Natural killer cell (primary cell): ENCODE measurements at regions not wholly inside any gene's neighbourhood (a gene's known extent, or its start where the extent isn't known, plus 50 kb on each side); places are given as distances from the start of the nearest gene placed in this dataset.

Source experiments
- ATAC-seq, 3 donors: fragments of 150-1000 bp in 2 of 3; fragments of 200-7000 bp in 1 of 3; cut with Tn5 transposase; 1 replicate in 1 of 3; 2 replicates in 2 of 3; pipeline ENCODE4 v1.10.0; 2021; ENCODE audit warnings: mild to moderate bottlenecking in 2 of 3, moderate library complexity in 2 of 3
- DNase-seq, 2 donors: peaks; one replicate each; pipeline versions ENCODE4 v3.0.0 to v3.0.0-alpha.2; 2013 to 2021; ENCODE audit warnings: mixed read lengths in 1 of 2
- H3K27ac ChIP-seq: one replicate; pipeline ENCODE4 v1.5.1; 2013; ENCODE audit warnings: mild to moderate bottlenecking, low read length
- H3K27me3 ChIP-seq: one replicate; pipeline ENCODE4 v1.6.1; 2013; ENCODE audit warnings: low read length; ENCODE audit not compliant: control insufficient read depth, insufficient read depth
- H3K36me3 ChIP-seq: one replicate; pipeline ENCODE4 v1.6.1; 2013; ENCODE audit warnings: low read length; ENCODE audit not compliant: control insufficient read depth, insufficient read depth
- H3K4me1 ChIP-seq: one replicate; pipeline ENCODE4 v1.6.1; 2013; ENCODE audit warnings: low read length; ENCODE audit not compliant: control insufficient read depth, insufficient read depth
- H3K4me3 ChIP-seq: one replicate; pipeline ENCODE4 v1.5.1; 2013; ENCODE audit warnings: low read length
- H3K9me3 ChIP-seq: one replicate; pipeline ENCODE4 v1.6.1; 2013; ENCODE audit warnings: low read length; ENCODE audit not compliant: control insufficient read depth, insufficient read depth
- H3K27ac Mint-ChIP-seq, 2 donors: one replicate each; pipeline ENCODE4 v1.8.0; 2022; ENCODE audit warnings: mild to moderate bottlenecking in 2 of 2, mixed read lengths in 2 of 2, moderate library complexity in 1 of 2
- H3K27me3 Mint-ChIP-seq, 2 donors: one replicate each; pipeline ENCODE4 v1.8.0; 2022; ENCODE audit warnings: low read depth in 2 of 2, mixed read lengths in 2 of 2
- H3K36me3 Mint-ChIP-seq: one replicate; pipeline ENCODE4 v1.8.0; 2022; ENCODE audit warnings: mixed read lengths
- H3K4me1 Mint-ChIP-seq, 2 donors: one replicate each; pipeline ENCODE4 v1.8.0; 2022; ENCODE audit warnings: mixed read lengths in 2 of 2
- H3K4me3 Mint-ChIP-seq: one replicate; pipeline ENCODE4 v1.8.0; 2022; ENCODE audit warnings: mild to moderate bottlenecking, moderate library complexity, mixed read lengths
- H3K9me3 Mint-ChIP-seq, 2 donors: one replicate each; pipeline ENCODE4 v1.8.0; 2022; ENCODE audit warnings: mixed read lengths in 2 of 2
- whole genome bisulfite sequencing: methylation state at CpG from one replicate; pipeline ENCODE4 v1.1.7; 2013; ENCODE audit warnings: missing lambda C conversion rate; ENCODE audit not compliant: insufficient coverage; 5-methylcytosine and 5-hydroxymethylcytosine counted together
- intact Hi-C: fragments of 100-400 bp; cut with micrococcal nuclease; formaldehyde crosslinking; loops from one replicate; pipeline ENCODE4 v1.14.2; 2022
- TF ChIP-seq, protein P1 (sequence below): fragments of 200-600 bp; IDR thresholded peaks from one replicate; pipeline ENCODE4 v1.8.0; 2022; ENCODE audit warnings: antibody characterized with exemption

GRCh38 chr6:1230281-1230680, 81.6 kb upstream of the FOXQ1 start:
- intact Hi-C loops, result no loop called here
- TF ChIP-seq, protein P1, sequence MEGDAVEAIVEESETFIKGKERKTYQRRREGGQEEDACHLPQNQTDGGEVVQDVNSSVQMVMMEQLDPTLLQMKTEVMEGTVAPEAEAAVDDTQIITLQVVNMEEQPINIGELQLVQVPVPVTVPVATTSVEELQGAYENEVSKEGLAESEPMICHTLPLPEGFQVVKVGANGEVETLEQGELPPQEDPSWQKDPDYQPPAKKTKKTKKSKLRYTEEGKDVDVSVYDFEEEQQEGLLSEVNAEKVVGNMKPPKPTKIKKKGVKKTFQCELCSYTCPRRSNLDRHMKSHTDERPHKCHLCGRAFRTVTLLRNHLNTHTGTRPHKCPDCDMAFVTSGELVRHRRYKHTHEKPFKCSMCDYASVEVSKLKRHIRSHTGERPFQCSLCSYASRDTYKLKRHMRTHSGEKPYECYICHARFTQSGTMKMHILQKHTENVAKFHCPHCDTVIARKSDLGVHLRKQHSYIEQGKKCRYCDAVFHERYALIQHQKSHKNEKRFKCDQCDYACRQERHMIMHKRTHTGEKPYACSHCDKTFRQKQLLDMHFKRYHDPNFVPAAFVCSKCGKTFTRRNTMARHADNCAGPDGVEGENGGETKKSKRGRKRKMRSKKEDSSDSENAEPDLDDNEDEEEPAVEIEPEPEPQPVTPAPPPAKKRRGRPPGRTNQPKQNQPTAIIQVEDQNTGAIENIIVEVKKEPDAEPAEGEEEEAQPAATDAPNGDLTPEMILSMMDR, result no peak
- WGBS, result 84% methylated on average over 6 of the region's 6 CpGs

DNA sequence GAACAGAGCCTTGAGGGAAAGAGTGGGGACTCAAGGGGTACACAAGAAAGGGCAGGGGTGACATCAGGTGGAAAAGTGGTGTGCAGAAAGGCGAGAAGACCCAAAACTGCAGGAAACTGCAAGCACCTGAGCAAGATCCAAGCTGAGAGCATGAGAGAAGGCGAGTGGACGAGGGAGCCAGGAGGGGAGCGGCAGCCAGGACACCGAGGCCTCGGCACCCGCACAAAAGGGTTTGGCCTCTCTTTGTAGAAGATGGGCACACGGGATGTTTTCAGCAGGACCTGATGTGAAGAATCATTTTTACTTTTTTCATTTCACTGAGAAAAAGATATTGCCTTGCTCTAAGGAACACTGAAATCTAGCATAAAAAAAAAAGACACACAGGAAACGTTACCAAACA, 82.1 kb upstream of the FOXQ1 start:
- TF ChIP-seq, protein P1, result no peak
- H3K36me3 ChIP-seq, result no peaks in the 10 kb centered on the region
- H3K4me3 ChIP-seq, result no peak overlapping the region
- WGBS, result 89% methylated on average over 8 of the region's 9 CpGs
- no peaks in the 10 kb centered on the region for H3K4me1 ChIP-seq
- no peaks in the 10 kb centered on the region for H3K27me3 ChIP-seq
- ATAC-seq (no peak), DNase-seq (no peak)
- H3K27me3 Mint-ChIP-seq, result peaks cover 11 to 12% of the 10 kb centered on the region in 2 donors
- H3K27ac Mint-ChIP-seq, result no peak overlapping the region
- no peaks in the 10 kb centered on the region for H3K36me3 Mint-ChIP-seq
- H3K9me3 ChIP-seq, result no peaks in the 10 kb centered on the region
- no peaks in the 10 kb centered on the region for H3K9me3 Mint-ChIP-seq
- no peak overlapping the region for H3K4me3 Mint-ChIP-seq
- no peak overlapping the region for H3K27ac ChIP-seq
- H3K4me1 Mint-ChIP-seq, result no peaks in the 10 kb centered on the region
- intact Hi-C loops, result no loop called here

More at GRCh38 chr6:1230281-1230680, 81.6 kb upstream of the FOXQ1 start:
- Mint-ChIP-seq H3K36me3 (no peaks in the 10 kb centered on the region), H3K4me1 (no peaks in the 10 kb centered on the region), H3K27me3 (peaks cover 7 to 9% of the 10 kb centered on the region in 2 donors), H3K9me3 (no peaks in the 10 kb centered on the region), H3K4me3 (no peak overlapping the region), H3K27ac (no peak overlapping the region)
- no peak for DNase-seq
- H3K4me3 ChIP-seq, result no peak overlapping the region
- no peaks in the 10 kb centered on the region for H3K4me1 ChIP-seq
- no peaks in the 10 kb centered on the region for H3K9me3 ChIP-seq
- H3K27me3 ChIP-seq, result no peaks in the 10 kb centered on the region
- H3K36me3 ChIP-seq, result no peaks in the 10 kb centered on the region
- no peak overlapping the region for H3K27ac ChIP-seq
- ATAC-seq, result no peak

DNA sequence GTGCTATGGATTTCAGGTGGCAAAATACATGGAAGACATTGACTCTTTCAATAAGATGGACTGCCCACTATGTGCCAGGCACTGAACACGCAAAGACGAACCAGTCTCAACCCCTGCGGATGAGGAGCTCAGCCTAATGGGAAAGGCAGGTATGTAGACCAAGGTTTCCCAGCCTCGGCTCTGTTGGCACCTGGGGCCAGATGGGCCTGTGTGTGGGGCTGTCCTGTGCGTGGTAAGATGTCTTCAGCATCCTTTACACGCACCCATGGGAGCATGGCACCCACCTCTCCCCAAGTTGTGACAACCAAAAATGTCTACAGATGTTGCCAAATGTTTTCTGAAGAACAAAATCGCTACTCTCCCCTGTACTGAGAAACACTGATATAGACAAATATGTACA, 82.6 kb upstream of the FOXQ1 start:
- Histone ChIP-seq H3K27me3 (no peaks in the 10 kb centered on the region), H3K9me3 (no peaks in the 10 kb centered on the region), H3K27ac (no peak overlapping the region), H3K4me3 (no peak overlapping the region), H3K4me1 (no peaks in the 10 kb centered on the region), H3K36me3 (no peaks in the 10 kb centered on the region)
- Mint-ChIP-seq H3K9me3 (no peaks in the 10 kb centered on the region), H3K27ac (no peak overlapping the region), H3K4me3 (no peak overlapping the region), H3K4me1 (no peaks in the 10 kb centered on the region), H3K27me3 (peaks cover 9 to 17% of the 10 kb centered on the region in 2 donors), H3K36me3 (no peaks in the 10 kb centered on the region)
- ATAC-seq (no peak), DNase-seq (no peak)
- WGBS, result 80% methylated on average over 6 of the region's 7 CpGs
- TF ChIP-seq, protein P1, result no peak
- intact Hi-C loops, result no loop called here

DNA sequence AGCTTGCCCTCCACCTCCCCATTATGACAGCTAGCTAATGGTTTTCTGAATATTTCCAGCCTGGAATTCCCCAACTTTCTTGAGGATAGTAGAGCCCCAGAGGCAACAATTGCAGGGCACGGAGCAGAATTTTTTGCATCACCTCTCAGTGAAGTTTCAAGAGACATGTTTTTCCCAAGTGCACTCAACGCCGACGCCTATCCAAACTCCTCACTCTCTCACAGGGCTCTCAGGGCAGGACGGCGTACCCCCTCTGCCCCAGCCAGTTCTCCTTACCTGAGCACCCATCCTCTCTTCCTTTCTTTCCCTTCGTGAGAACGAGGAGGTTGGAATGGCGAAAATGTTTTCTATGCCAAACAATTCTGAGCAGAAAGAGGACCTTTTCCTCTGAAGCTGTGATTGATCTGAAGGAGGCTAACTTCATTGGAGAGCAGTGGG, 83.1 kb upstream of the FOXQ1 start:
- Mint-ChIP-seq H3K9me3 (no peaks in the 10 kb centered on the region), H3K27ac (no peak overlapping the region), H3K4me3 (no peak overlapping the region), H3K36me3 (no peaks in the 10 kb centered on the region), H3K27me3 (peaks cover 9 to 18% of the 10 kb centered on the region in 2 donors), H3K4me1 (no peaks in the 10 kb centered on the region)
- ATAC-seq (no peak), DNase-seq (no peak)
- WGBS, result 86% methylated on average over 9 of the region's 9 CpGs
- no peaks in the 10 kb centered on the region for H3K27me3 ChIP-seq
- H3K36me3 ChIP-seq, result no peaks in the 10 kb centered on the region
- intact Hi-C loops, result no loop called here
- H3K4me1 ChIP-seq, result no peaks in the 10 kb centered on the region
- TF ChIP-seq, protein P1, result no peak
- H3K27ac ChIP-seq, result no peak overlapping the region
- no peaks in the 10 kb centered on the region for H3K9me3 ChIP-seq
- H3K4me3 ChIP-seq, result no peak overlapping the region
